NCI-H1694 (cell line): ENCODE measurements at regions not wholly inside any gene's neighbourhood (a gene's known extent, or its start where the extent isn't known, plus 50 kb on each side); places are given as distances from the start of the nearest gene placed in this dataset.
"Not testable (repeated sequence)": the region's sequence is repeated elsewhere in the genome, so short reads cannot be mapped to it uniquely, and the experiment has no call there.

Experiments used
- DNase-seq: peaks from one replicate; lab custom pipeline; 2025; lab: John Stamatoyannopoulos, UW

DNA sequence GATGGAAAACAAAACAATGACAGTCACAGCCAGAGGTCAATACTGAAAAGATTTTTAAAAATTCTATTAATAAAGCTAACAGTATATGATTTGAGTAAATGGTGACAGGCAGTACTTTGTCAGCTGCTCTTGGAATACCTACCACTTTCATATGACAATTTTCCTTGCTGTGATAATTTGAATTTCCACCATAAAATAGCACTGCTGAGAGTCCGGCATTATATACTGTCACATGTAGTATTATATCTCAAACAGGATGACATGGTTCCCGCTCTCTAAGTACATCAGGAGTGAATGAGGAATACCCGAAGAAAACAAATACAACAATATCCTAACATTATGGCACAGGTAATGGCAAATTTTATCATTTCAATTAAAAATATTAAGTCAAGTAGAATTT is 146.8 kb upstream of the TMPRSS15 start:
- DNase-seq, result no peak

GRCh38 chr21:18553786-18554185 is 150.2 kb upstream of the TMPRSS15 start:
- DNase-seq, result no peak

GRCh38 chr21:18567770-18568169 is 164.2 kb upstream of the TMPRSS15 start:
- not testable (repeated sequence) for DNase-seq

DNA sequence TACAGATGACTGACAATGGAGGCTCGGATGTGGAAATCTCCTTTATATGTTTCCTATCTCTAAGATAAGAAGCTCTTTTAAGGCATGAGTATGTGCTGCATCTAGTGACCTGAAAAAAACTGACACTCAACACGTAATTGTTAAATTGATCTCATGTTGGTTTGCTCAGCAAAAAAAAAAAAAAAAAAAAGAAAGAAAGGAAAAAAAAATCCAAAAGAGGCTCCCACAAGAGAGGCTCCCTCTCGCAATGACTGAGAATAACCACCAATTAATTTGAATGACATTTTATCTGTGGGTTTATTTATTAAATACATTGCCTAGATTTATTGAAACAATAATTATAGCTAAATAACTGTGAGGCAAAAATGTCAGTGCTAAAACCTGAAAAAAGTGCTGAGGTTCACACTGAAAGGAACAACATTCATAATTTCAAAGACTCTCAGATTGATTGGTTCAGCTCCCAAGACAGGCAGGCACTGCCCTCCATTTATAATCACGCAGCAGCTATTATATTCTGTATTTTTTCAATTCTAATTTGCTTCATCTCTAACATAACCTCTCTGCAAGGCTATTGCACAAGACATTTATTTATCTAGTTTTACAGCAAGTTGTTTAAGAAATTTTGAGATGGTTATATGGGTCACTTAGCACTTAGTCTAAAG is 184.5 kb upstream of the TMPRSS15 start:
- no peak for DNase-seq

DNA sequence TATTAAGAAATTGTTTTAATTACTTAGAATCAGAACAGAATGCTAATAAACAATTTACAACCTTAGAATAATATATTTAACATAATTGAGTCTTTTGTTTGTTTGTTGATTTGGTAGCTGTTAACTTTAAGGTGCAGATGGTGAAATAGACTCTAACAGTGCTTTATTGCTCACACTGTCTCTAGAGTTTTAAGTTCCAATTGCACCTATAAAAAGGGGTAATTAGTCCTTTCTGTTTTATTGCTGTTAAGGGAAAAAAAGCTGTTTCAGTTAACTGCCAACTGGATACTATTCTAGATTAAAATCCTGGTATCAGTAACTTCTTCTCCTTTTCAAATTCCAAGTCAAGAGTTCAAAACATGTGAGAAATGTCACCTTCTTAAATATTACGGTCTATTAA is 197.6 kb upstream of the TMPRSS15 start:
- DNase-seq, result no peak

DNA sequence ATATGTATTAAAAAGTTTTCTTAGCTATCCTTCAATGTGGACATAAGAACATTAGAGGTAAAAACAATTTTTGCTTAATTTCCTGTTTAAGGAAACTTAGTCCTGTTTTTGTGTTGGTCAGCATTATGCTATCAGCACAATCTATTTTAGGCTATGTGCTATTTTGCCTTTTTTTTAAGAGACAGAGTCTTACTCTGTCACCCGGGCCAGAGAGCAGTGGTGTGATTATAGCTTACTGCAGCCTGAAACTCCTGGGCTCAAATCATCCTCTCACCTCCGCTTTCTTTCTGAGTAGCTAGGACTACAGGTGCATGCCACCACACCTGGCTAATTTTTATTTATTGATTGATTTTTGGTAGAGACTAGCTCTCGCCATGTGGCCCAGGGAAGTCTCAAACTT is 199.1 kb upstream of the TMPRSS15 start:
- DNase-seq, result no peak

- DNase-seq, result no peak
Observed at GRCh38 chr21:18603261-18603660, 199.7 kb upstream of the TMPRSS15 start.

DNA sequence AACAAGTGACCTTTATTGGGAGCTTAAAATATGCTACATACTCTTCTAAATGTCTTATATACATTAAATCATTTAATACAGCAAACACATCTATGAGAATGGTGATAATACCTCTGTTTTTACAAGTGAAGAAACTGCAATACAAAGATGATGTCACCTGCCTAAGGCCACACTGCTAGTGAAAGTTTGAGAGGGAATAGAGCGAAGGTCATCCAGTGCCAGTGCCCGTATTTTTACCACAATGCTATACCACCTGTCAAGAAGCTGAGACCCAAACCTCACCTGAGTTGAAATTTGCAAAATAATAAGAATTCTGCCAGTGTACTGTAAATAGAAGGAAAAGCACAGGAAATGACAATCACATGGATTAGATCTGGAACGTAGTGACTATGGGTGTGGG is 200.4 kb upstream of the TMPRSS15 start:
- DNase-seq, result no peak

GRCh38 chr21:18608226-18608625 is 204.6 kb upstream of the TMPRSS15 start:
- no peak for DNase-seq

GRCh38 chr21:18614303-18614702 is 210.7 kb upstream of the TMPRSS15 start:
- no peak for DNase-seq

DNA sequence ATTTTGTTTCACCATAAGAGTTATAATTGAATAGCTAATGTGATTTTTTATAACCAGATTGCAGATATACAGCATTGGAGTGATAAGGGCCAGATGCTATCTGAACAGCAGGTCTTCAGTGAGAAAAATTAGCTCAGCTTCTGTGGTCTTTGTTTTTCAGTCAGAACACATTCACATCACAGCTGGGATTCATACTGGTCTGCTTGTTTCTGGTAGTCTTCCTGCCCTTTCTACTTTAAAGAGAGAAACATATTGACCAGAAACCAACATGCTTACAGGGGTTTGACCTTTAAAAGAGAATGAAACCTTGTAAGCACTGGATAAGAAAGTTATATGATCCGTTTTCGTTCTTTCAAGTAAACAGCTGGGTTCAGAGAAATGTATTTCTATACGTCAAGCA is 213.7 kb upstream of the TMPRSS15 start:
- no peak for DNase-seq

DNA sequence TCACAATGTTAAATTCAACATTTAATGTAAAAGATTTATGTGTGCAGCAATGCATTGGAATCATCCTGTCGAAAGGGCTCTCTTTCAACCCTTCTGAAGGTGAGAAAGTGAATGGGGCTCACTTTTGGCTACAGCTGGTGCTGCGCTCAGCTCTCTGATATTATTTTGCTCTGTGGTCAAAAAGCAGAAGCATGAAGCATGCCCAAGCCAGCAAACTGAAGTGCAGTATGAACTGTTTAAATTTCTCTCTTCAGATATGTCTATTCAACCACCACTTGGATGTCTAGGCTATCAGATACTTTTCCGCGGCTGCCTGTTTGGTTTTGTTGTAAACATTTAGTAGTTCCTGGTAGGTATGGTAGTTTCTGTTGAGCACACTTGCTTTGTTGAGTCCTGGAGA is 216.9 kb upstream of the TMPRSS15 start:
- DNase-seq, result no peak

GRCh38 chr21:18622383-18622782 is 218.8 kb upstream of the TMPRSS15 start:
- no peak for DNase-seq

DNA sequence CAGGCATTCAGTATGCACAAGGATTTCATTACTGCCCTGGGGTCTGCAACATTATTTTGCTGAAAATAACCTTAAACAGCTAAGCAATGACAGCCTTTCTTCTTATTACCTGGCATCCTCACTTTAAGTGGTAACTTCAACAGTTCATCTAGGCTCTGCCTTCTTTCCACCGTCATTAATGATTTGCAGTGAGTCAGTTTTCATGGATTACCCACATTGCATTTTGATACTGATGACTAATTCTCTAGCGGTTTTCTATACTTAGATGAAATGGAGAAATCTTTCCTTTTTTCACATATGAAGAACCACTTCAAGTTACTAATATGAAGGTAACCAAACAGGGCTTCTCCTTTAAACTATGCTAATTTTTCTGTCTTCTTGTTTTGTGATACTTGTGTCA is 226.9 kb upstream of the TMPRSS15 start:
- DNase-seq, result no peak

GRCh38 chr21:18636897-18637296 is 233.3 kb upstream of the TMPRSS15 start:
- DNase-seq, result no peak

- DNase-seq, result no peak
Observed at GRCh38 chr21:18646116-18646515, 242.5 kb upstream of the TMPRSS15 start.

DNA sequence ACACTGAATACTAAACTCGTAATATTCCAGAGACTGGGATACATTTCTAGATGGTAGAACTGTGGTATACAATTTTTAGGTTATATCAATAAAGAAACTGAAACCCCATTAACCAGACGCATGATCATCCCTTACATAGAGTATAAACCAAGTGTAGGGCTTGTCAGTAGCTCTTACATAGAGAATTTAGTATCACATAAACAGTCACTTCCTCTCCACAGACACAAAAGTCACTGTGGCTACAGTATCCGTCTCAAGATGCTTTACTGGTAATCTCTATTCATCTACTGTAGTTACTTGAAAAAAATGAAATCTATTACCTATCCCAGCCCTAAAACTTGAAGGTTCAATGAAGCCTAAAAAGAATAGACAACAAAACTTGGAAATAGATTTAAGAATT is 252.3 kb upstream of the TMPRSS15 start:
- no peak for DNase-seq

- no peak for DNase-seq
Observed at GRCh38 chr21:18661842-18662241, 258.3 kb upstream of the TMPRSS15 start.

GRCh38 chr21:18663663-18664062 is 260.1 kb upstream of the TMPRSS15 start:
- DNase-seq, result no peak

GRCh38 chr21:18666725-18667124 is 263.1 kb upstream of the TMPRSS15 start:
- no peak for DNase-seq

- no peak for DNase-seq
Observed at GRCh38 chr21:18673789-18674188, 270.2 kb upstream of the TMPRSS15 start.

GRCh38 chr21:18677632-18678031 is 274.0 kb upstream of the TMPRSS15 start:
- DNase-seq, result no peak

DNA sequence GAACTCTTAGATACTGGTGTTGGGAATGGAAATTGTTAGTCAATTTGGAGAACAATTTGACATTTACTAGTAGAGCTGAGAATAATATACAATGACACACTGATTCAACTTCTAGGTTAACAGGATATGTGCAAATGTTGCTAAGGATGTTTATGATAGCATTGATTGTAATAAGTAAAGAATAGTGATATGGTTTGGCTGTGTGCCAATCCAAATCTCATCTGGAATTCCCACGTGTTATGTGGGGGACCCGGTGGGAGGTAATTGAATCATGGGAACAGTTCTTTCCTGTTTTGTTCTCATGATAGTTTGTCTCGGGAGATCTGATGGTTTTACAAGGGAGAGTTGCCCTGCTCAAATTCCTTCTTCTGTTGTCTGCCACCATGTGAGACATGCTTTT is 302.4 kb upstream of the TMPRSS15 start:
- DNase-seq, result no peak

DNA sequence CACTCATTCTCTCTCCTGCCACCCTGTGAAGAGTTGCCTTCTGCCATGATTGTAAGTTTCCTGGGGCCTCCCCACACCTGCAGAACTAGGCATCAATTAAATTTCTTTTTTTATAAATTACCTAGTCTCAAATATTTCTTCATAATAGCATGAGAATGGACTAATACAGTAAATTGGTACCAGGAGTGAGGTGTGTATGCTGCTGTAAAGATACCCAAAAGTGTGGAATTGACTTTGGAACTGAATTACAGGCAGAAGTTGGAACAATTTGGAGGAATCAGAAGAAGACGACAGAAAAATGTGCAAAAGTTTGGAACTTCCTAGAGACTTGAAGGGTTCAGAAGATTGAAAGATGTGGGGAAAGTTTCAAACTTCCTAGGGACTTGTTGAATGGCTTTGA is 308.1 kb upstream of the TMPRSS15 start:
- DNase-seq, result no peak

- DNase-seq, result no peak
Observed at GRCh38 chr21:18715606-18716005, 312.0 kb upstream of the TMPRSS15 start.
